K562 (cell line): ENCODE measurements at regions not wholly inside any gene's neighbourhood (a gene's known extent, or its start where the extent isn't known, plus 50 kb on each side); places are given as distances from the start of the nearest gene placed in this dataset.

Experiments used
- CHD1 ChIP-seq: fragments of 200-600 bp; sonication (generic); IDR thresholded peaks from one replicate; pipeline ENCODE4 v1.6.1; 2012; ENCODE audit warnings: mild to moderate bottlenecking, moderate library complexity, low read length, inconsistent platforms
- CTBP1 ChIP-seq: fragments of 450-650 bp; IDR thresholded peaks from 2 replicates; pipeline ENCODE4 v1.6.1; 2016; ENCODE audit warnings: borderline replicate concordance
- FOS ChIP-seq: IDR thresholded peaks from 3 replicates; pipeline ENCODE4 v1.6.1; 2011; ENCODE audit not compliant: insufficient read length; ENCODE audit errors: extremely low read depth
- MGA ChIP-seq: fragments of 450-650 bp; IDR thresholded peaks from 2 replicates; pipeline ENCODE4 v1.6.1; 2016; ENCODE audit warnings: mild to moderate bottlenecking, moderate library complexity

DNA sequence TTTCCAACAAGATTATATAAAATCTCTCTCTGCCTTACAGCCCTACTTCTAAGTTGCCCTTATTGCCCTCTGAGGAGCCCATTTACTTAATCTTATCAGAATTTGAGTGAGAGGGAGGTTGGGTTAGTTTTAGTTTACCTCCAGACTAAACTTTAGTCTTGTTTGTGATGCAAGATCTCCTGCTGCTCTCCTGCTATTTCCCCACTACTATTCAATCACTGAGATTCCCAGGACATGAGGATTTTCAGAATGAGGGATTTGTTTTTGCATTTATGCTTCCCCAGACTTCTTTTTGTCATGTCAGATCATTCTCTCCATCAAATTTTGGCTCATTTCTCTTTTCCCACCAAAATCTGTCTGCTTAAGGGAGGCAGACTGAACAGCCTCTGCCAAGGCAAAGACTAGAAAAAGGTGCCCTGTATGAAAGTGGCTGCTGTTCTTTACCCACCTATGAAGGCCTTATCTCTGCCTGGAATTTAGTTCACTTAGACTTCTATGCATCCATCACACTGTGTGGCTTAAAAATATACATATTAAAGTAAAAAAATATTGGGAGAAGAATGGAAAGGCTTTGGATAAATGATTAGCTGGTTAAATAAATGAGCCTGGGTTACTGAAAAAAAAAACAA, 401.3 kb downstream of the PID1 start (continued):
- TF ChIP-seq MGA (no peak), CTBP1 (no peak), FOS (no peak), CHD1 (no peak)
